HG03354 (cell line): ENCODE measurements at regions not wholly inside any gene's neighbourhood (a gene's known extent, or its start where the extent isn't known, plus 50 kb on each side); places are given as distances from the start of the nearest gene placed in this dataset.
"Not testable (repeated sequence)": the region's sequence is repeated elsewhere in the genome, so short reads cannot be mapped to it uniquely, and the experiment has no call there.

Source experiments
- ATAC-seq: cut with Tn5 transposase; IDR thresholded peaks from one replicate; pipeline ENCODE4 v1.9.1; 2021; ENCODE audit warnings: mild to moderate bottlenecking; ENCODE audit not compliant: unreplicated experiment, poor library complexity, severe bottlenecking

DNA sequence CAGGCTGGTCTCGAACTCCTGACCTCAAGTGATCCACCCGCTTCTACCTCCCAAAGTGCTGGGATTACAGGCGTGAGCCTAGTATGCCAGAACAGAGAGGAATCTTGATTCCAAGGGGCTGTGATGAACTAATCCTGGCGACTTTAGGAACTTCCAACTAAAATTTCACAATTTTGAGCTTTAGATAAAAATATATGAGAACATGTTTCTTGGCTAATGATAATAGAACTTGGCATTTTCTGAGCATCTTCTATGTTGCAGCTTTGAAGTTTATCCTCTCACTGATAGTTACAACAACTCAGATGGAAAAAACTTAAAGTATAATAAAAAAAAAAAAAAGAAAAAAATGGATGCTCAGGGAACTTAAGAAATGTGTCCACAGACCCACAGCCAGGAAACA lies 69.8 kb upstream of the WSCD1 start:
- ATAC-seq = no peak

DNA sequence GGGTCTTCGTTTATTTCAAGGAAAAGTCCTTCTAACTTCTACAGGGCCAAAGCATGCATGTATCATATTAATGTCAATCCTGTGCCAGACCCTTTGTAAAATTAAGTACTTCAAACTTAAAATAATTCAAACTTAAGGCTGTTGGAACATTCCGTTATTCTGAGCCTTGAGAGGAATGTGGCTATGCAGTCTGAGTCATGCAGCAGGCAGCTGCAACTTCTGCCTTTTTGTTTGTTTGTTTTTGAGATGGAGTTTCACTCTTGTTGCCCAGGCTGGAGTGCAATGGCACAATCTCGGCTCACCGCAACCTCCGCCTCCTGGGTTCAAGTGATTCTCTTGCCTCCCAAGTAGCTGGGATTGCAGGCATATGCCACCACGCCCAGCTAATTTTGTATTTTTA lies 67.0 kb upstream of the WSCD1 start:
- not testable (repeated sequence) for ATAC-seq

DNA sequence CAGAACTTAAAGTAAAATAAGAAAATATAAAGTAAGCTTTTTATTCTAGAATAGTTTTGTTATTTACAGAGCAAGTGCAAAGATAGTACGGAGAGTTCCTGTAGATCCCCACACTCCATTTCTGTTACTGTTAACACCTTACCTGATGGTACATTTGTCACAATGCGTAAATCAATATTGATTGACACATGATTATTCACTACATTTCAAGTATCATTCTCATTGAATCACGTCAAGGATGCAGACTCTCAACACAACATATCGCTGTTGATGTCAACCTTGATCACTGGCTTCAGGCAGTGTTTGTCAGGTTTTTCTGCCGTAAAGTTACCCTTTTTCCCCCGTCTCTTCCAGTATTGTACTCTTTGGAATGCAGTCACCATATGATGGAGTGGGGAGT lies 64.2 kb upstream of the WSCD1 start:
- no peak for ATAC-seq

DNA sequence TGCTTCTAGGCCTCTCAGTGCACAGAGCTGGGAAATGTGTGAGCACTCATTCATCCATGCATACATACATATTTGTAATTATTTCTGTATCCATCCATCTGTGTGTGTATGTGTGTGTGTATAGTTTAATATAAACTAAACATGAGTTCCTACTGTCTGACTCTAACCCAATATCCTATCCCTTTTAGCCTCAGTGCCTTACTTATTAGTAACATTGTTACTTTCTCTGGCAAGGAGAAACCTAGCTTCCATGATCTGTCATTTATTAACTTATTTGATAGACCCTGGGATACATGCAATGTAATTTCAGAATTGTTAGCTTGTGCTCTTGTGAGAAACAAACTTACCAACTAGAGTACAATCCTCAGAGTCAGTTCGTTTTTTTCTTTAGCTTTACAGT lies 59.0 kb upstream of the WSCD1 start:
- no peak for ATAC-seq

DNA sequence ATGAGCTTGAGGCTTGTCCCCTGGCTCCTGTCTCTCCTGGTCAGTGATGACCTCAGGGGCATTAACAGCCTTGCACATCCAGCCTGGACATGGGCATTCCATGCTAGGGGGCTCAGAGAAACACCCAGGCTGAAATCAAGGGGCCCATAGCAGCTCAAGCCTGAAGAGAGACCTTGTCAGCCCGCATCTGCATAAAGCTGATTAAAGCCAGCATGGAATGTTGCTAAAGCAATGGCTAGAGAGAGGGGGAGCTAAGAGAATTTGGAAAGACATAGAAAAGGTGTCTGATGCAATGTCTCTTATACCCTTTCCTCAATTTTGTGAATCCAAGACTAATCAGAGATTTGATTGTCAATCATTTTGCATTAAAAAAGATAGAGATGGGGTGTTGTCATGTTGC lies 51.4 kb upstream of the WSCD1 start:
- ATAC-seq = no peak

DNA sequence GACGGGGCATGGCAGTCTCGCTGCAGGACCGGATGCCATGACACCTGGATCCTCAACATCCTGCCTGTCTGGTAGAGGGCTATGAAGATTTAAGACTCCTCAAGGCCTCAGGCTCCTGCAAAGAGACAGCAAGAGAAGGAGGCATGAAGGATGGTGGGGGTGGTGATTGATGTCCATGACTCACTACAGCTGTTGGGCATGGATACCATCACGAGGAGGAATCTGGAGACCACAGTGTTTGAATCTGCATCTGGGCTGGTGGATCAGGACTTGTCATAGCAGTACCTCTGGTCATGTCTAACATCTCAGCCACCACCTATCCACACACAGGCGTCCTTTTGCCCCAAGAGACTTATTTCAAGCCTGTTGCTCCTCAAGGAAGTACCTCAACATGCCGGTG lies 50.2 kb upstream of the WSCD1 start:
- ATAC-seq = no peak

DNA sequence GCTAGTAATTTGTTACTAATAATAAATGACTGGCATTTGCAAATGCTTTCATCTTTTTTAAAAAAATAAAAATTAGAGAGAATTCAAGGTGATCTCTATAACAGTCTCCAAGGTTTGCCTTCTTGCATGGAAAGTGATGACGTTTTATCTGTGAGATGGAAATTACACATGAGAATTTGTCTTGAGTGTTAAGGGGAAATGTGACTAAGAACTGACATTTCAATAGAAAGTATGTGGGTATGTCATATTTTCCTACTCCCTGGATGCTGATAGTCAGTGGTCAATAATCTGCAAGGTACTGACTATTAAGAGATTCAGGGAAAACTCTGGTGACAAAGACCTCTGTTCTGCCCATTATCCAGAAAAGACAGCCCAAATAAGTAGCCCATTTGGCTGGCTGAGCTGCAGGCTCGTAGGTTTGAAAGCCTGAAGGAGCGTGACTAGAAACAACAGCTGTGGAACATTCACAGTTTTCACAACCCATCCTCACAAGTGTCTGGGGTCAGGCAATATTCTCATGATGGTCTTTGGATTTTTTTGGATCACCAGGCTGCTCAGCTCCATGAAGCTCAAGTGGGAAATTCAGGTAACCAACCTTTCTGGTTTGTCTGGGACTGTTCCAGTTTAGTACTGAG lies 49.7 kb upstream of the WSCD1 start:
- ATAC-seq = no peak
